ENCODE measurements at regions not wholly inside any gene's neighbourhood (a gene's known extent, or its start where the extent isn't known, plus 50 kb on each side); places are given as distances from the start of the nearest gene placed in this dataset.

DNA sequence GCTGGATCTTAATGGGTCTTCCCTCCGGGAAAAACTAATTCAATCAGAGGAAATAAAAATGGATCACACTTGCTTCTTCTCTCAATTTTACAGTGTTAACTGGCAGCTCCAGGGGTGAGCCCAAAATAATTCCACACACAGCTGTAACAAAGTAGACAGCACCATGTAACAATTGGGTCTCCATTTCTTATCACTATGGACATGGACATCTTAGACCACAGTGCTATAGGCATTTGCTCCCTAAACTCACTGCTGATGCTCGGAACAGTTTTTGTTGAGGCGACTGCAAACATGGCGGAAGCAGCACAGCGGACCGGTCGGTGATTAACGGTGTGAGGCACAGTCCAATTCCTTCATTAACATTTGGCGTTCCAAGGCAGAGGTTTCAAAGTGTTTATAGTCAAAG, 144.7 kb upstream of the NCK2 start:
- TF ChIP-seq FOXM1 (IDR thresholded peaks at IDR 0.05; ENCODE audit: borderline replicate concordance, low read depth) (no peak), CEBPB (IDR thresholded peaks at IDR 0.05) (no peak), NFIC (IDR thresholded peaks at IDR 0.05) (no peak)
- TF ChIP-seq, protein P1, sequence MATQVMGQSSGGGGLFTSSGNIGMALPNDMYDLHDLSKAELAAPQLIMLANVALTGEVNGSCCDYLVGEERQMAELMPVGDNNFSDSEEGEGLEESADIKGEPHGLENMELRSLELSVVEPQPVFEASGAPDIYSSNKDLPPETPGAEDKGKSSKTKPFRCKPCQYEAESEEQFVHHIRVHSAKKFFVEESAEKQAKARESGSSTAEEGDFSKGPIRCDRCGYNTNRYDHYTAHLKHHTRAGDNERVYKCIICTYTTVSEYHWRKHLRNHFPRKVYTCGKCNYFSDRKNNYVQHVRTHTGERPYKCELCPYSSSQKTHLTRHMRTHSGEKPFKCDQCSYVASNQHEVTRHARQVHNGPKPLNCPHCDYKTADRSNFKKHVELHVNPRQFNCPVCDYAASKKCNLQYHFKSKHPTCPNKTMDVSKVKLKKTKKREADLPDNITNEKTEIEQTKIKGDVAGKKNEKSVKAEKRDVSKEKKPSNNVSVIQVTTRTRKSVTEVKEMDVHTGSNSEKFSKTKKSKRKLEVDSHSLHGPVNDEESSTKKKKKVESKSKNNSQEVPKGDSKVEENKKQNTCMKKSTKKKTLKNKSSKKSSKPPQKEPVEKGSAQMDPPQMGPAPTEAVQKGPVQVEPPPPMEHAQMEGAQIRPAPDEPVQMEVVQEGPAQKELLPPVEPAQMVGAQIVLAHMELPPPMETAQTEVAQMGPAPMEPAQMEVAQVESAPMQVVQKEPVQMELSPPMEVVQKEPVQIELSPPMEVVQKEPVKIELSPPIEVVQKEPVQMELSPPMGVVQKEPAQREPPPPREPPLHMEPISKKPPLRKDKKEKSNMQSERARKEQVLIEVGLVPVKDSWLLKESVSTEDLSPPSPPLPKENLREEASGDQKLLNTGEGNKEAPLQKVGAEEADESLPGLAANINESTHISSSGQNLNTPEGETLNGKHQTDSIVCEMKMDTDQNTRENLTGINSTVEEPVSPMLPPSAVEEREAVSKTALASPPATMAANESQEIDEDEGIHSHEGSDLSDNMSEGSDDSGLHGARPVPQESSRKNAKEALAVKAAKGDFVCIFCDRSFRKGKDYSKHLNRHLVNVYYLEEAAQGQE (IDR thresholded peaks at IDR 0.05; ENCODE audit: low read depth): no peak
- TF ChIP-seq, protein P2, sequence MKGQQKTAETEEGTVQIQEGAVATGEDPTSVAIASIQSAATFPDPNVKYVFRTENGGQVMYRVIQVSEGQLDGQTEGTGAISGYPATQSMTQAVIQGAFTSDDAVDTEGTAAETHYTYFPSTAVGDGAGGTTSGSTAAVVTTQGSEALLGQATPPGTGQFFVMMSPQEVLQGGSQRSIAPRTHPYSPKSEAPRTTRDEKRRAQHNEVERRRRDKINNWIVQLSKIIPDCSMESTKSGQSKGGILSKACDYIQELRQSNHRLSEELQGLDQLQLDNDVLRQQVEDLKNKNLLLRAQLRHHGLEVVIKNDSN (IDR thresholded peaks at IDR 0.05): no peak

- TF ChIP-seq TAF1 (IDR thresholded peaks at IDR 0.05; ENCODE audit: low read depth) (no peak), RAD21 (IDR thresholded peaks at IDR 0.05; ENCODE audit: low read depth) (no peak), ZBTB7A (IDR thresholded peaks at IDR 0.05; ENCODE audit: low read depth) (no peak), FOXM1 (IDR thresholded peaks at IDR 0.05; ENCODE audit: borderline replicate concordance, low read depth) (no peak), TEAD4 (IDR thresholded peaks at IDR 0.05) (no peak), CREB1 (IDR thresholded peaks at IDR 0.05; ENCODE audit: low read depth) (no peak), YY1 (IDR thresholded peaks at IDR 0.05; ENCODE audit: low read depth) (no peak), CEBPB (IDR thresholded peaks at IDR 0.05) (no peak), EGR1 (IDR thresholded peaks at IDR 0.05) (no peak), TCF12 (IDR thresholded peaks at IDR 0.05; ENCODE audit: low read depth) (no peak), EP300 (IDR thresholded peaks at IDR 0.05; ENCODE audit: borderline replicate concordance) (no peak), NFIC (IDR thresholded peaks at IDR 0.05) (no peak)
- TF ChIP-seq, protein P1 (IDR thresholded peaks at IDR 0.05; ENCODE audit: low read depth): no peak
- TF ChIP-seq, protein P3, sequence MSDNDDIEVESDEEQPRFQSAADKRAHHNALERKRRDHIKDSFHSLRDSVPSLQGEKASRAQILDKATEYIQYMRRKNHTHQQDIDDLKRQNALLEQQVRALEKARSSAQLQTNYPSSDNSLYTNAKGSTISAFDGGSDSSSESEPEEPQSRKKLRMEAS (IDR thresholded peaks at IDR 0.05): no peak
- TF ChIP-seq, protein P2 (IDR thresholded peaks at IDR 0.05): no peak
Observed at GRCh38 chr2:105598829-105599698, 145.6 kb upstream of the NCK2 start.

DNA sequence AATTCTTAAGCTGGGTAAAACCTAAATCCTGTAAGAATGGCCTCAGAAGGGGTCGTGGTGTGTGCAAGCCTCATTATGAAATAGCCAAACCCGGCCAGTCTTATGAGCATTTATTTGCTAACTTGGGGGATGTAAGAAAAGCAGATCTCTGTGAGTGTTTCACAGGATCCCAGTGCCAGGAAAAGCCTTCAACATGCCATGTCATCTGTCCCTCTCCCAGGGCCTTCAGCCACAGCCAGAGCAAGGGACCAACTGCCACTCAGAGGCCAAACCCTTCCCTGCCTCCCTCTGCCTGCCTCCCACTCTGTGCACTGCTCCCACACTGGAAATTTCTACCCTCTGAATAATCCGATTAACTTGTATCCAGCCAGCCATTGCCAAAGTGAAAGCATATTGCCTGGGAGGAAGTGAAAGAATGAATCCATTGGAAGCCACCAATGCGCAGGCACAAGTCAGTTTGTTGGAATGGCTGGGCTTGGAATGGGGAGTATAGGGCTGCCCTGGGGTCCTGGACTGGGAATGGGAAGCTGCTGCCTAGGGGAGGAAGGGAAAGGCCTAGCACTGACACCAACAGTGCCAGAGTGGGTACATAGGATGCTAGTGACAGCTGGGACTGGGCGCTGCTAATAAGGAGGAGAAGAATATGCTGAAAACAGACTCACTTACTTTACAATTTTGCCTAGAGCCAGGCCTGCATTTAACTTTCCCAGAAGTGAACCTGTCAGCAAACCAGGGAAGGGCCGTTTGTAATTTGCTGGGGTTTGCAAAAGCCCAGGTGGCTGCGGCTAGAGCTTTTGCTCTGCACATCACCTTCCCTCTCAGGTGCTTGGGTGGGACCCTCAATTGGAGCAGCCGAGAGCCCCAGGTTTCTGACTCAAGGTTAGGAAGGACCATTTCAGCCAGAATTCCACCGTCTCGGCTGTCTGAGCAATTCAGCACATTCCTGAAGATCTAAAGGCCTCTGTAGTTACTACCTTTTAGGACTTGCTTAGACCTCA, 146.6 kb upstream of the NCK2 start:
- TF ChIP-seq CEBPB (IDR thresholded peaks at IDR 0.05): no peak
- TF ChIP-seq, protein P1 (IDR thresholded peaks at IDR 0.05; ENCODE audit: low read depth): no peak
- no peak for TF ChIP-seq EP300 (IDR thresholded peaks at IDR 0.05; ENCODE audit: borderline replicate concordance)
- TF ChIP-seq NFIC (IDR thresholded peaks at IDR 0.05): no peak
- no peak for TF ChIP-seq TAF1 (IDR thresholded peaks at IDR 0.05; ENCODE audit: low read depth)
- no peak for TF ChIP-seq RAD21 (IDR thresholded peaks at IDR 0.05; ENCODE audit: low read depth)
- no peak for TF ChIP-seq TEAD4 (IDR thresholded peaks at IDR 0.05)
- TF ChIP-seq TCF12 (IDR thresholded peaks at IDR 0.05; ENCODE audit: low read depth): no peak
- TF ChIP-seq, protein P2 (IDR thresholded peaks at IDR 0.05): no peak
